Colonic mucosa (tissue), 4 donors: ENCODE measurements at regions not wholly inside any gene's neighbourhood (a gene's known extent, or its start where the extent isn't known, plus 50 kb on each side); places are given as distances from the start of the nearest gene placed in this dataset.

ENCODE experiments used
- DNase-seq: peaks from one replicate; pipeline ENCODE4 v3.0.0-alpha.2; 2020
- H3K27ac ChIP-seq: fragments of 200-600 bp; one replicate; pipeline ENCODE4 v1.8.0; 2021
- H3K27me3 ChIP-seq: fragments of 200-600 bp; one replicate; pipeline ENCODE4 v1.8.0; 2021
- H3K36me3 ChIP-seq: fragments of 200-600 bp; one replicate; pipeline ENCODE4 v1.8.0; 2021
- H3K4me1 ChIP-seq: fragments of 200-600 bp; one replicate; pipeline ENCODE4 v1.8.0; 2021; ENCODE audit warnings: mild to moderate bottlenecking
- H3K4me3 ChIP-seq: fragments of 200-600 bp; one replicate; pipeline ENCODE4 v1.8.0; 2021
- H3K9ac ChIP-seq, 2 donors: one replicate each; pipeline ENCODE4 v1.7.0; 2013; ENCODE audit warnings: control low read depth in 2 of 2, low read depth in 2 of 2, low read length in 2 of 2
- H3K9me3 ChIP-seq: fragments of 200-600 bp; one replicate; pipeline ENCODE4 v1.8.0; 2021
- intact Hi-C: fragments of 100-400 bp; cut with DNase I; formaldehyde crosslinking; loops from one replicate; pipeline ENCODE4 v1.14.1; 2022
- TF ChIP-seq, protein P1 (sequence below): fragments of 200-600 bp; IDR thresholded peaks from one replicate; pipeline ENCODE4 v1.8.0; 2022; ENCODE audit warnings: antibody characterized with exemption, mild to moderate bottlenecking
- donor health status: healthy.
- donor health status: DM: no; HTN: no; CAD: no.
- donor health status: DM: no; HTN: no; CAD: no.

DNA sequence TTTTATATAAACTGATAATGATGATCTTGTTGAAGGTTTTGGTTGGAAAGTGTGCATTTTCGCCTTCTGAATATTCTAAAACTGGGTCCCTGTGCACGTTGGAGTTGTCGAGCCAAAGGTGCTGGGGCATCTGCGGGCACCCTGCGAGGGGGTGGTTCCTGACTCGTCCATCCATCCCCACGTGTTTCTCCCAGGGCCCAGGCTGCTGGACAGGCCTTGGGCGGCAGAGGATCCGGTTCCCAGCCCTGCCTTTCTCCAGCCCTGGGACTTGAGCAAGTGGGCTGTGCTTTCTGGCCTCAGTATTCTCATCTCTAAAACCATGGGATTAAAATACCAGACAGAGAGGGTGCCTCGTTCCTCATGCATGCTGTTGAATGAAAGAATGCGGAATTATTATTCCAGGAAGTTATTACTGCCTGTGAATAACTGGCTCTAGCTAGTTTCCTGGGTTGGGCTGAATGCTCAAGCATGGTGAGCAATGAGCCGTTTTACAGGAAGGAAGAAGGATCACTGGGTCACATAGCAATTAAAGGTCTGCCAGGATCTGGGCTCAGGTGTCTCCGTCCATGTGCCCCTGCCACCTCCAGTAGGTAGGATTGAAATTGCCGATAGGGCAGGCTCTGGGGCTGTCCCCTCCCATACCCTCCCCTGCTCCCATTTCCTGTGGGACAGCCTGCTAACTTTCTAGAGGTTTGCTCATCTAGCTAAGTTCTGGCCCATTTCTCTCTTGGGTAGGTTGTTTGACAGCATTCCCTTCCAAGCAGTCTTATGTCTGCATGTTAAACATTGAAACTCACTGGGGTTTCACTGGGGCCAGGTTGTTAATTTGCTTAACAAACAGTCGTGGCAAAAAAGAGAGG, 77.2 kb upstream of the HS6ST1 start:
- DNase-seq: no peak
- no peak overlapping the region for H3K4me3 ChIP-seq
- no peaks in the 10 kb centered on the region for H3K27me3 ChIP-seq
- H3K9ac ChIP-seq: no peak overlapping the region
- no peaks in the 10 kb centered on the region for H3K36me3 ChIP-seq
- intact Hi-C loops: no loop called here
- H3K27ac ChIP-seq: no peak overlapping the region
- H3K4me1 ChIP-seq: no peaks in the 10 kb centered on the region
- TF ChIP-seq, protein P1, sequence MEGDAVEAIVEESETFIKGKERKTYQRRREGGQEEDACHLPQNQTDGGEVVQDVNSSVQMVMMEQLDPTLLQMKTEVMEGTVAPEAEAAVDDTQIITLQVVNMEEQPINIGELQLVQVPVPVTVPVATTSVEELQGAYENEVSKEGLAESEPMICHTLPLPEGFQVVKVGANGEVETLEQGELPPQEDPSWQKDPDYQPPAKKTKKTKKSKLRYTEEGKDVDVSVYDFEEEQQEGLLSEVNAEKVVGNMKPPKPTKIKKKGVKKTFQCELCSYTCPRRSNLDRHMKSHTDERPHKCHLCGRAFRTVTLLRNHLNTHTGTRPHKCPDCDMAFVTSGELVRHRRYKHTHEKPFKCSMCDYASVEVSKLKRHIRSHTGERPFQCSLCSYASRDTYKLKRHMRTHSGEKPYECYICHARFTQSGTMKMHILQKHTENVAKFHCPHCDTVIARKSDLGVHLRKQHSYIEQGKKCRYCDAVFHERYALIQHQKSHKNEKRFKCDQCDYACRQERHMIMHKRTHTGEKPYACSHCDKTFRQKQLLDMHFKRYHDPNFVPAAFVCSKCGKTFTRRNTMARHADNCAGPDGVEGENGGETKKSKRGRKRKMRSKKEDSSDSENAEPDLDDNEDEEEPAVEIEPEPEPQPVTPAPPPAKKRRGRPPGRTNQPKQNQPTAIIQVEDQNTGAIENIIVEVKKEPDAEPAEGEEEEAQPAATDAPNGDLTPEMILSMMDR: no peak
- no peaks in the 10 kb centered on the region for H3K9me3 ChIP-seq

- TF ChIP-seq, protein P1: no peak
- Histone ChIP-seq H3K27me3 (no peaks in the 10 kb centered on the region), H3K4me1 (no peaks in the 10 kb centered on the region), H3K9me3 (no peaks in the 10 kb centered on the region), H3K9ac (no peak overlapping the region), H3K36me3 (no peaks in the 10 kb centered on the region), H3K27ac (no peak overlapping the region), H3K4me3 (no peak overlapping the region)
- no peak for DNase-seq
- intact Hi-C loops: no loop called here
Measured at GRCh38 chr2:128396500-128396891, 77.8 kb upstream of the HS6ST1 start.

- Histone ChIP-seq H3K27me3 (no peaks in the 10 kb centered on the region), H3K4me1 (no peaks in the 10 kb centered on the region), H3K4me3 (no peak overlapping the region), H3K36me3 (no peaks in the 10 kb centered on the region), H3K27ac (no peak overlapping the region), H3K9me3 (no peaks in the 10 kb centered on the region), H3K9ac (no peak overlapping the region)
- intact Hi-C loops: no loop called here
- DNase-seq: no peak
- TF ChIP-seq, protein P1: no peak
Measured at GRCh38 chr2:128396946-128397345, 78.3 kb upstream of the HS6ST1 start.

DNA sequence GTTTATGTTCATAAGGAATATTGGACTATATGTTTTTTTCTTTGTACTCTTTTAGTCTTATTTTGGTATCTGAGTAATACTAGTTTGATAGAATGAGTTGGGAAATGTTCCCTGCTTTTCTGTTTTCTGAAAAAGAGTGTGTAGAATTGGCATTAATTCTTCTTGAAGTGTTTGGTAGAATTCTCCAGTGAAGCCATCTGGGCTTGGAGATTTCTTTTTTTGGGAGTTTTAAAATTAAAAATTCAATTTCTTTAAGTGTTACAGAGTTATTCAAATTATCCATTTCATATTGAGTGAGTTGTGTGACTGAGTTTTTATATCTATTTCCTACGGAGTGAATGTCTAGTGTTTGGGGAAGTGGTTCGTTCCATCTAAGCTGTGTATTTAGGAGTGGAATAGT, 80.6 kb upstream of the HS6ST1 start:
- no peaks in the 10 kb centered on the region for H3K9me3 ChIP-seq
- H3K4me3 ChIP-seq: no peak overlapping the region
- no peaks in the 10 kb centered on the region for H3K27me3 ChIP-seq
- DNase-seq: no peak
- intact Hi-C loops: no loop called here
- TF ChIP-seq, protein P1: no peak
- H3K9ac ChIP-seq: no peak overlapping the region
- no peak overlapping the region for H3K27ac ChIP-seq
- H3K4me1 ChIP-seq: no peaks in the 10 kb centered on the region
- no peaks in the 10 kb centered on the region for H3K36me3 ChIP-seq

DNA sequence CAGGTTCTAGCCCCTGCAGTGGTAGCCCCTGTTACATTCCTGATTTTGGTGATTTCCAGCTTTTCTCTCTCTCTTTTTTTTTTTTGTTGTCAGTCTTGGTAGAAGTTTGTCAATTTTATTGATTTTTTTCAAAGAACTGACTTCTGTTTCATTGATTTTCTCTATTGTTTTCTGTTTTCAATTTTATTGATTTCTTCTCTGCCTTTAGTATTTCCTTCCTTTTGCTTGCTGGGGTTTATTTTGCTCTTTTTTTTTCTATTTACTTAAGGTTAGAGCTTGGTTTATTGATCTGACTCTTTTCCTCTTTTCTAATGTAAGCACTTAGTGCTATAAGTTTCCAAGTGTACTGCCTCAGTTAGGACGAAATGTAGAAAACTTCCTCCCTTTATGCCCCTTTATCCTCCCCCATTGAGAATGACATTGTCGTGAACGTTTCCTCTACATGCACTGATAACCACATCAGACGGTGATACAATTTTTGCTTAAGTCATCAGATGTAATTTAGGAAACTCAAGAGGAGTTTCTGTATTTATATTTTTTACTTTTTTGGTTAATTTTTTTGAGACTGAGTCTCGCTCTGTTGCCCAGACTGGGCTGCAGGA, 81.1 kb upstream of the HS6ST1 start:
- H3K9me3 ChIP-seq: no peaks in the 10 kb centered on the region
- H3K36me3 ChIP-seq: no peaks in the 10 kb centered on the region
- intact Hi-C loops: no loop called here
- H3K27me3 ChIP-seq: no peaks in the 10 kb centered on the region
- no peak overlapping the region for H3K27ac ChIP-seq
- TF ChIP-seq, protein P1: no peak
- no peaks in the 10 kb centered on the region for H3K4me1 ChIP-seq
- DNase-seq: no peak
- no peak overlapping the region for H3K4me3 ChIP-seq
- no peak overlapping the region for H3K9ac ChIP-seq
